OCI-LY1 (cell line): ENCODE measurements at regions not wholly inside any gene's neighbourhood (a gene's known extent, or its start where the extent isn't known, plus 50 kb on each side); places are given as distances from the start of the nearest gene placed in this dataset.

Experiments
- H2AFZ ChIP-seq: fragments of 200-600 bp; sonication (generic), shearing (Covaris generic); 2 replicates; pipeline ENCODE4 v1.6.0; 2014; ENCODE audit warnings: antibody characterized with exemption, mild to moderate bottlenecking, low read length
- H3F3A ChIP-seq: fragments of 200-600 bp; sonication (generic), shearing (Covaris generic); 2 replicates; pipeline ENCODE4 v1.6.0; 2014; ENCODE audit warnings: mild to moderate bottlenecking, antibody characterized with exemption, low read length, moderate library complexity; ENCODE audit not compliant: insufficient read depth
- H3K27ac ChIP-seq: fragments of 200-600 bp; sonication (generic); 2 replicates; pipeline ENCODE4 v1.5.1; 2014; ENCODE audit warnings: low read length, mixed run types, mild to moderate bottlenecking, low read depth; ENCODE audit not compliant: poor library complexity, severe bottlenecking
- H3K27me3 ChIP-seq: fragments of 200-600 bp; sonication (generic); 2 replicates; pipeline ENCODE4 v1.6.0; 2014; ENCODE audit warnings: antibody characterized with exemption, mild to moderate bottlenecking, low read length, moderate library complexity; ENCODE audit not compliant: insufficient read depth
- H3K36me3 ChIP-seq: fragments of 200-600 bp; sonication (generic); 2 replicates; pipeline ENCODE4 v1.6.1; 2014; ENCODE audit warnings: mild to moderate bottlenecking, antibody characterized with exemption, low read length, moderate library complexity, mixed read lengths; ENCODE audit not compliant: insufficient read depth
- H3K4me1 ChIP-seq: fragments of 200-600 bp; sonication (generic); 2 replicates; pipeline ENCODE4 v1.5.1; 2014; ENCODE audit warnings: mild to moderate bottlenecking, low read length, moderate library complexity; ENCODE audit not compliant: insufficient read depth, severe bottlenecking
- H3K4me2 ChIP-seq: fragments of 200-600 bp; sonication (generic), shearing (Covaris generic); 2 replicates; pipeline ENCODE4 v1.6.1; 2014; ENCODE audit warnings: low read length
- H3K4me3 ChIP-seq: fragments of 200-600 bp; sonication (generic); 2 replicates; pipeline ENCODE4 v1.5.1; 2014; ENCODE audit warnings: low read length, low read depth, mild to moderate bottlenecking, mixed read lengths; ENCODE audit not compliant: poor library complexity, severe bottlenecking
- H3K79me2 ChIP-seq: fragments of 200-600 bp; shearing (Covaris generic); 2 replicates; pipeline ENCODE4 v1.6.1; 2016; ENCODE audit warnings: mixed run types, low read length, mixed read lengths; ENCODE audit not compliant: insufficient read depth
- H3K9ac ChIP-seq: fragments of 200-600 bp; sonication (generic), shearing (Covaris generic); 2 replicates; pipeline ENCODE4 v1.6.1; 2014; ENCODE audit warnings: mild to moderate bottlenecking, low read length, mixed read lengths
- H3K9me2 ChIP-seq: fragments of 200-600 bp; sonication (generic), shearing (Covaris generic); 2 replicates; pipeline ENCODE4 v1.6.1; 2014; ENCODE audit warnings: low read depth, mild to moderate bottlenecking, low read length, mixed read lengths
- H3K9me3 ChIP-seq: fragments of 200-600 bp; shearing (Covaris generic); 2 replicates; pipeline ENCODE4 v1.6.1; 2014; ENCODE audit warnings: low read length, mixed read lengths
- H4K20me1 ChIP-seq: fragments of 200-600 bp; sonication (generic), shearing (Covaris generic); 2 replicates; pipeline ENCODE4 v1.6.0; 2016; ENCODE audit warnings: mild to moderate bottlenecking, low read length; ENCODE audit not compliant: insufficient read depth
- CTCF ChIP-seq: fragments of 200-600 bp; sonication (generic), shearing (Covaris generic); IDR thresholded peaks from 2 replicates; pipeline ENCODE4 v1.5.1; 2017; ENCODE audit warnings: mild to moderate bottlenecking, antibody characterized with exemption, low read length, moderate library complexity, mixed read lengths
- EZH2 ChIP-seq: fragments of 200-600 bp; sonication (generic), shearing (Covaris generic); IDR thresholded peaks from 2 replicates; pipeline ENCODE4 v1.8.0; 2017; ENCODE audit warnings: borderline replicate concordance, mixed run types, mild to moderate bottlenecking, antibody characterized with exemption, low read length, moderate library complexity, mixed read lengths

- H3K9ac ChIP-seq, result no peak overlapping the region
- no peak overlapping the region for H3K4me3 ChIP-seq
- no peak overlapping the region for H3K27ac ChIP-seq
- no peaks in the 10 kb centered on the region for H4K20me1 ChIP-seq
- H3F3A ChIP-seq, result no peaks in the 10 kb centered on the region
- no peaks in the 10 kb centered on the region for H3K27me3 ChIP-seq
- H3K9me2 ChIP-seq, result no peaks in the 10 kb centered on the region
- H3K4me2 ChIP-seq, result no peak overlapping the region
- H3K36me3 ChIP-seq, result no peaks in the 10 kb centered on the region
- TF ChIP-seq CTCF, result no peak
- no peak for TF ChIP-seq EZH2
- H3K4me1 ChIP-seq, result no peaks in the 10 kb centered on the region
- H3K9me3 ChIP-seq, result no peaks in the 10 kb centered on the region
- H3K79me2 ChIP-seq, result no peaks in the 10 kb centered on the region
- H2AFZ ChIP-seq, result no peak overlapping the region
Observed at GRCh38 chr5:3024126-3024525, 272.6 kb upstream of the IRX2 start.

GRCh38 chr5:3023656-3024055, 272.2 kb upstream of the IRX2 start:
- H4K20me1 ChIP-seq, result no peaks in the 10 kb centered on the region
- no peak overlapping the region for H3K27ac ChIP-seq
- no peaks in the 10 kb centered on the region for H3K9me3 ChIP-seq
- H3K27me3 ChIP-seq, result no peaks in the 10 kb centered on the region
- H3K4me3 ChIP-seq, result no peak overlapping the region
- no peak overlapping the region for H3K4me2 ChIP-seq
- no peaks in the 10 kb centered on the region for H3K79me2 ChIP-seq
- no peak overlapping the region for H3K9ac ChIP-seq
- no peaks in the 10 kb centered on the region for H3K9me2 ChIP-seq
- H3F3A ChIP-seq, result no peaks in the 10 kb centered on the region
- TF ChIP-seq EZH2 (no peak), CTCF (no peak)
- no peak overlapping the region for H2AFZ ChIP-seq
- H3K4me1 ChIP-seq, result no peaks in the 10 kb centered on the region
- no peaks in the 10 kb centered on the region for H3K36me3 ChIP-seq

GRCh38 chr5:3022665-3023064, 271.2 kb upstream of the IRX2 start:
- Histone ChIP-seq H3F3A (no peaks in the 10 kb centered on the region), H3K27me3 (no peaks in the 10 kb centered on the region), H3K4me1 (no peaks in the 10 kb centered on the region), H3K27ac (no peak overlapping the region), H3K36me3 (no peaks in the 10 kb centered on the region), H3K4me3 (no peak overlapping the region), H3K9ac (no peak overlapping the region), H2AFZ (no peak overlapping the region), H3K9me2 (no peaks in the 10 kb centered on the region), H4K20me1 (no peaks in the 10 kb centered on the region), H3K79me2 (no peaks in the 10 kb centered on the region), H3K9me3 (no peaks in the 10 kb centered on the region), H3K4me2 (no peak overlapping the region)
- TF ChIP-seq EZH2 (no peak), CTCF (no peak)
